Caco-2 (cell line): ENCODE measurements at regions not wholly inside any gene's neighbourhood (a gene's known extent, or its start where the extent isn't known, plus 50 kb on each side); places are given as distances from the start of the nearest gene placed in this dataset.

ENCODE experiments used
- BruUV-seq: library from RNA; stranded (reverse); fragments of 400-500 nt; replicated peaks from 2 replicates; lab custom pipeline; 2021; lab: Mats Ljungman, UMichigan
- CTCF ChIA-PET: fragments of 300-600 bp; sonication (Branson Sonifier 250); formaldehyde crosslinking; loops from one replicate; lab custom pipeline; 2022; ENCODE audit warnings: antibody characterized with exemption; lab: Charles Lee
- POLR2A ChIA-PET: fragments of 300-600 bp; sonication (Branson Sonifier 250); formaldehyde crosslinking; loops from one replicate; lab custom pipeline; 2022; ENCODE audit warnings: antibody characterized with exemption; lab: Charles Lee
- DNase-seq, 2 experiments: peaks; one replicate each; pipeline versions ENCODE4 v3.0.0 to v3.0.0-alpha.2; 2020 to 2022
- H3K27me3 ChIP-seq: replicated peaks from 2 replicates; pipeline ENCODE4 v1.6.0; 2011; ENCODE audit warnings: low read length; ENCODE audit not compliant: control insufficient read depth, insufficient read depth
- H3K36me3 ChIP-seq: 2 replicates; pipeline ENCODE4 v1.5.1; 2011; ENCODE audit warnings: low read length; ENCODE audit not compliant: control insufficient read depth, insufficient read depth
- H3K4me1 ChIP-seq: fragments of 250-450 bp; sonication (Bioruptor Pico); 2 replicates; pipeline ENCODE4 v1.5.1; 2020; ENCODE audit warnings: mild to moderate bottlenecking
- H3K4me3 ChIP-seq: 2 replicates; pipeline ENCODE4 v1.5.1; 2011; ENCODE audit warnings: low read depth, mild to moderate bottlenecking, control low read depth, low read length
- H3K9me3 ChIP-seq: fragments of 250-450 bp; sonication (Bioruptor Pico); 2 replicates; pipeline ENCODE4 v1.5.1; 2020; ENCODE audit warnings: mild to moderate bottlenecking, moderate library complexity
- H3K27ac Mint-ChIP-seq: one replicate; pipeline ENCODE4 v1.8.0; 2022; ENCODE audit warnings: mixed read lengths; ENCODE audit not compliant: unreplicated experiment
- H3K27me3 Mint-ChIP-seq: one replicate; pipeline ENCODE4 v1.8.0; 2022; ENCODE audit warnings: mixed read lengths; ENCODE audit not compliant: insufficient read depth, unreplicated experiment
- H3K36me3 Mint-ChIP-seq: one replicate; pipeline ENCODE4 v1.8.0; 2022; ENCODE audit warnings: mild to moderate bottlenecking, mixed read lengths; ENCODE audit not compliant: insufficient read depth, unreplicated experiment
- H3K4me1 Mint-ChIP-seq: one replicate; pipeline ENCODE4 v1.8.0; 2022; ENCODE audit warnings: low read depth, mixed read lengths; ENCODE audit not compliant: unreplicated experiment
- H3K4me3 Mint-ChIP-seq: one replicate; pipeline ENCODE4 v1.8.0; 2022; ENCODE audit warnings: mild to moderate bottlenecking, moderate library complexity, mixed read lengths; ENCODE audit not compliant: unreplicated experiment
- H3K9me3 Mint-ChIP-seq: one replicate; pipeline ENCODE4 v1.8.0; 2022; ENCODE audit warnings: mixed read lengths; ENCODE audit not compliant: unreplicated experiment
- CTCF ChIP-seq, 2 experiments: fragments of 200-600 bp in 1 of 2; IDR thresholded peaks; 1 replicate in 1 of 2; 2 replicates in 1 of 2; pipeline versions ENCODE4 v1.5.1 to v1.8.0; 2011 to 2022; ENCODE audit warnings: antibody characterized with exemption in 1 of 2, control low read depth in 1 of 2, inconsistent platforms in 1 of 2, low read depth in 1 of 2, low read length in 1 of 2, mild to moderate bottlenecking in 1 of 2, moderate library complexity in 1 of 2; ENCODE audit not compliant: insufficient read depth in 1 of 2, severe bottlenecking in 1 of 2, unreplicated experiment in 1 of 2
- intact Hi-C: fragments of 100-400 bp; cut with micrococcal nuclease; formaldehyde crosslinking; loops from one replicate; pipeline ENCODE4 v1.10.0; 2022; ENCODE audit not compliant: unreplicated experiment

- Mint-ChIP-seq H3K9me3 (no peaks in the 10 kb centered on the region), H3K27me3 (no peaks in the 10 kb centered on the region), H3K27ac (no peak overlapping the region), H3K4me1 (peaks cover 32% of the 10 kb centered on the region), H3K36me3 (peaks cover 5% of the 10 kb centered on the region), H3K4me3 (no peak overlapping the region)
- ChIA-PET POLR2A (no interaction called here), CTCF (no interaction called here)
- TF ChIP-seq CTCF (IDR thresholded peaks at IDR 0.05; ENCODE audit: insufficient read depth in 1 of 2, low read depth in 1 of 2, low read length in 1 of 2, severe bottlenecking in 1 of 2, unreplicated experiment in 1 of 2), result no peak
- Histone ChIP-seq H3K27me3 (no peaks in the 10 kb centered on the region), H3K4me1 (peaks cover 47% of the 10 kb centered on the region), H3K4me3 (no peak overlapping the region), H3K36me3 (no peaks in the 10 kb centered on the region), H3K9me3 (no peaks in the 10 kb centered on the region)
- intact Hi-C loops, result no loop called here
- DNase-seq, result no peak
- BruUV-seq, result no TSS peak
Measured at GRCh38 chr14:71362920-71363584, 455.8 kb downstream of the PCNX1 start.

- Histone ChIP-seq H3K27me3 (no peaks in the 10 kb centered on the region), H3K9me3 (no peaks in the 10 kb centered on the region), H3K36me3 (no peaks in the 10 kb centered on the region), H3K4me1 (peaks cover 47% of the 10 kb centered on the region), H3K4me3 (no peak overlapping the region)
- Mint-ChIP-seq H3K4me1 (peaks cover 32% of the 10 kb centered on the region), H3K4me3 (no peak overlapping the region), H3K9me3 (no peaks in the 10 kb centered on the region), H3K27ac (peak overlapping the region; percentile 55), H3K36me3 (no peaks in the 10 kb centered on the region), H3K27me3 (no peaks in the 10 kb centered on the region)
- TF ChIP-seq CTCF (IDR thresholded peaks at IDR 0.05; ENCODE audit: insufficient read depth in 1 of 2, low read depth in 1 of 2, low read length in 1 of 2, severe bottlenecking in 1 of 2, unreplicated experiment in 1 of 2), result no peak
- ChIA-PET CTCF (interaction anchor here (0.5 kb wide), 1 partner anchor 51 kb away, joined by 4 read pairs; no protein-coding TSS in a partner anchor), POLR2A (no interaction called here)
- intact Hi-C loops, result no loop called here
- no peak for DNase-seq
- no TSS peak for BruUV-seq
Measured at GRCh38 chr14:71363946-71364925, 457.0 kb downstream of the PCNX1 start.

- intact Hi-C loops, result no loop called here
- Mint-ChIP-seq H3K27ac (no peak overlapping the region), H3K4me3 (no peak overlapping the region), H3K36me3 (no peaks in the 10 kb centered on the region), H3K9me3 (no peaks in the 10 kb centered on the region), H3K4me1 (peaks cover 32% of the 10 kb centered on the region), H3K27me3 (no peaks in the 10 kb centered on the region)
- TF ChIP-seq CTCF (IDR thresholded peaks at IDR 0.05; ENCODE audit: insufficient read depth in 1 of 2, low read depth in 1 of 2, low read length in 1 of 2, severe bottlenecking in 1 of 2, unreplicated experiment in 1 of 2), result no peak
- H3K9me3 ChIP-seq, result no peaks in the 10 kb centered on the region
- H3K27me3 ChIP-seq, result no peaks in the 10 kb centered on the region
- peaks cover 39% of the 10 kb centered on the region for H3K4me1 ChIP-seq
- ChIA-PET CTCF (no interaction called here), POLR2A (no interaction called here)
- H3K36me3 ChIP-seq, result no peaks in the 10 kb centered on the region
- BruUV-seq, result no TSS peak
- H3K4me3 ChIP-seq, result no peak overlapping the region
- no peak for DNase-seq
Measured at GRCh38 chr14:71365361-71365760, 458.1 kb downstream of the PCNX1 start.
